NCI-H2171 (cell line): ENCODE measurements at regions not wholly inside any gene's neighbourhood (a gene's known extent, or its start where the extent isn't known, plus 50 kb on each side); places are given as distances from the start of the nearest gene placed in this dataset.
"Not testable (repeated sequence)": the region's sequence is repeated elsewhere in the genome, so short reads cannot be mapped to it uniquely, and the experiment has no call there.

Source experiments
- DNase-seq: peaks from one replicate; lab custom pipeline; 2025; lab: John Stamatoyannopoulos, UW

DNA sequence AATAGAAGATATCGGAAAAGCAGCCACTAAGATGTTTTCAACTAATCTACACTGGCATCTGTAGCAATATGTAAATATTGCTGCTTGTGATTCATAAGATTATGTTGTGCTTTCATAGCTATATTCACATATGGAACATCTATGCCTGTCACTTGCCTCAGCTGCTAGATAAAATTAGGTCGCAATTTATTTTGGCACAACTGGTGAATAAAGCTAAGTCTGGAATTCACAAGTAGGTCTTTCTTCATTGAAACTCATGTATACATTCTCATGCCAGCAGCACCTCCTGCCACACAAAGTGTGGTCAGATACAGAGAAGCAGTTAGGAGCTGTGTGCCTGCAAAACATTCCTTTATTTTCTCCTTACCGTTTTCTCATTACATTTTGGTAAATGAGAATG is 543.3 kb upstream of the CHORDC1 start:
- DNase-seq, result no peak

DNA sequence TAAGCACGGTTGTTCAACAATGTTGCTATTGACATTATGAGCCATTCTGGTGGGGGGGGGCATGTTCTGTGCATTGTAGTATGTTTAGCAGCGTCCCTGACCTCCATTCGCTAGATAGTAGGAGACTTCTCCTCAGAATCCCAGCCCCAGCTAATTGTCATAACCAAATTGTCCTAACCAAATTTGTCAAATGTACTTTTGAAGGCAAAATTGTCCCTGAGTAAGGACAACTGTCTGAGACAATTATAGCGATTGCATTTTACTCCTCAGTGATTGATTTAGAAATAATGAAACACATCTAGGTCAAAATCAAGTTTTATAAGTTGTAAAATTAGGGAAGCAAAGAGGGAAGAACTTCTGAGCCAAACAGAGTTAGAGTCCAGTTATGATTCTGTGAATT is 541.8 kb upstream of the CHORDC1 start:
- no peak for DNase-seq

DNA sequence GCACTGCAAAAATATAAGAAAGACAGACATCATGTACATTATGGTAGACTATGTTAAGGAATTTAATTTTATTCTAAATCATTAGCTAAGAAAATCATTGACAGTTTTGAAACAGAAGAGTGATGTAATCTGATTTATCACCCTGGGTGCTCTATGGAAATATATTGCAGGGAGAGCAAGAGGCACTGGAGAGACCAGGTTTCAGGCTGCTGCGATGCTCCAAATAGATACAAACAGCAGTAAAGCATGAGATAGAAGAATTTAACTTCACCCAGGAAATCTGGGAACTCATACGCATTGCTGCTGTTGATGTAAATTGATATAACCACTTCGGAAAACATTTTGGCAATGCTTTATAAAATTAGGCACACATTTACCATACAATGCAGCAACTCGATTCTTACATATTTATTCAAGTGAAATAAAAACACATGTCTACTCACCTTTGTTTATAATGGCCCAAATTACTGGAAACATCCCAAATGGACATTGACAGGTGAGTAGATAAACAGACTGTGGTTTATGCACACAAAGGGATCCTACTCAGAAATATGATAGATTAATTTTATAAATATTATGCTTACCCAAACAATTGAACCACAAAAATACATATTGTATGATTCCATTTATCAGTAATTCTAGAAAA is 535.1 kb upstream of the CHORDC1 start:
- no peak for DNase-seq

DNA sequence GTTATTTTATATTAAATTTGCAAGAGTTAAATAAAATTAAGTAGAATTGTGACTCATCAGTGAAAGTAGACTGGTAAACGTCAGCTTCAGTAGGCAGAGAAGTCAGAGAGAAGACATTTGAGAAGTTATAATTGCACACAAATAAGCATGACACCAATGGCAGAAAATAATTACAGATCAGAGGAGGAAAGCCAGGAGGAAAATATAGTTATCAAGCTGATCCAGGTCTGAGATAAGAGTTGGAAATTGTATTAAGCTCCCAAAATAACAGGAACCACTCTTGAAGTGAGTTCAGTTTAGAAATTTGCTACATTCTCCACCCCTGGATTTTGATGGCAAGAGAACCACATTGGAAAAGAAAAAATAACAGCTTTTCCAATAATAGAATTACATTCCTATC is 533.8 kb upstream of the CHORDC1 start:
- no peak for DNase-seq

DNA sequence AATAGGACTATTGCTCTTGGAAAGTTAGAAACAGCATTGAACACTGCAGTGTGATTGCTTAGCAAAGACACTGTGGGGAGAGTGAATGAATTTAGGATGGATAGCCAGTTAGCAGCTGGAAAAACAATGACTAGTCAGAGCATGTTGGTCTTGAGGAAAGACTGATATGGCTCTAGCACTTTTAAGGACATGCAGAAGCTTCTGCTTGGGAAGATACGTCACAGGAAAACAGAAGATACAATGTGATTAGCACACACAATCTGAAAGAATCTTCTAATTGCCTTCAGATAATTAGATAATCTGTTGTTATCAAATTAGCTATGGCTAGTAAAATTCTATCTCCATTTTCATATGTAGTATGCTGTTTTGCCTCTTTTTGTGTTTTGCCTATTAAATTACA is 530.7 kb upstream of the CHORDC1 start:
- DNase-seq, result no peak

DNA sequence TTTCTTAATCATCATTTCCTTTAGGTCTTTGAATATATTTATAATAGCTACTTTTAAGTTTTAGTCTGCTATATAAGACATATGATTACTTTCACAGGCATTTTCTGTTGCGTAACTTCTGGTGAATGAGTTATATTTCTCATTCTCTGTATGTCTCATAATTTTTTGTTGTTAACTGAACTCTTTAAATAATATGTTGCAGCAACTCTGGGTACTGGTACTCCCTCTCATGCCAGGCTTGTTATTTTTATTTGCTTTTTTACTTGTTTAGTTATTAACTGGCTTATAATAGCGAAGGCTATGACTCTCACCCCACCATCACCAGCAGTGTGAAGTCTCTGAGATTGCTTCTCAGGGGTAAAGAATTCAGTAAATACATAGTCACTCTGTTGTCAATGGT is 524.2 kb upstream of the CHORDC1 start:
- DNase-seq, result no peak

DNA sequence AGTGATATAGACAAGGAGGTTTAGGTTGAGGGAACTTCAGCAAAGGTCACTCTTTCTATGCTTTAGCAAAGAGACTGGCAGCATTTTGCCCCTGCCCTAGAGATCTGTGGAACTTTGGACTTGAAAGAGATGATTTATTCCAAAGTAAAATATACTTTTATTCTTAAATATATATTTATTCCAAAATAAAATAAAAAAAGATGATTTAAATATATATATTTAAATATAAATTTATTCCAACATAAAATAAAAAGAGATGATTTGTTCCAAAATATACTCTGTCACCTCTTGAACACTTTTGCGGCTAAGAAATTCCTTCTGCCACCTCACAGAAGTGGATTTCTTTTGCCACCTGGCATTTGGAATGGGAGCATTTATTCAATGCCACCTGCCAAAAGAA is 521.3 kb upstream of the CHORDC1 start:
- no peak for DNase-seq

DNA sequence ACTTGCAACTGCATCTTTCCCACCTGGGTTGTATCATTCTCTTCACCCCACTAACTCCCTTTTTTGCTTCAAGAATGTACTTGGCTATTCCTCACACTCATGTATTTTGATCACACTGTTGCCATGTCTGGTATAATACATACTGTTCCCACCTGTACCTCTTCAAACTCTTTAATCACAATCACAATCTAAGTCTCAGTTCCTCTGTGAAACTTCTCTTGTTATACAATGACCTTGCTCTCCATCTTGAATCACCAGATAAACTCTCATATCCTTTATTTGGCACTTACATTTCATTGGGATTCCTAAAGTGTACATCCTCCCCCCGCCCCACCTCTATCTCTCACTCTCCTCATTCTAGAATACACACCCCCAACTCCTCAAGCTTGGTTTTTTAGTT is 516.0 kb upstream of the CHORDC1 start:
- DNase-seq, result no peak

DNA sequence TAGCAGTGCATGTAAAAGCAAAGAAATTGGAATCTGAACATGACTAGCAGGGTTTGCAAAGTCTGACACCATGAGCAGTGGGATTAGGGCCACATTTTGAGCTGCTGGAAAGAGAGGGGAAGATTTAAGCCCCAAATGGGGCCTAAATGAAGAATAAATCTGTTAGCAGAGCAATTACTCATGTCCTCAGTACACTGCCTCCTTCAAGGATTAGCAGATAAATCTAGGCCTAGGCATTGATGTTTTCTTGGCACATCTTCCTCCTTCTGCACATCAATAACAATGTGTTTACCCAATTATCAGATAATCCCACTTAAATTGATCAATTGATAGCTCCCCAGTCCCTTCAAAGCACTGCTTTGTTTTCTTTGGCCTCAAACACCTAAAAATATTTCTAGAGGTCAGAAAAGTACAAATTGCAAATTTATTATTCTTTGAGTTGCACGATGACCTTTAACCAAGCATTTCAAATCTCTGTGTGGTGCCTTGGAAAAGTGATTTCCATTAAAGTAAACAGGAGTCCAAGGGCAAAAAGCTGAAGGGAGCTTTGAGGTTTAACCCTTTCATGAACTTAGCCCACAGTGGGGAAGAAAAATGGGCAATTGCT is 514.7 kb upstream of the CHORDC1 start:
- no peak for DNase-seq

DNA sequence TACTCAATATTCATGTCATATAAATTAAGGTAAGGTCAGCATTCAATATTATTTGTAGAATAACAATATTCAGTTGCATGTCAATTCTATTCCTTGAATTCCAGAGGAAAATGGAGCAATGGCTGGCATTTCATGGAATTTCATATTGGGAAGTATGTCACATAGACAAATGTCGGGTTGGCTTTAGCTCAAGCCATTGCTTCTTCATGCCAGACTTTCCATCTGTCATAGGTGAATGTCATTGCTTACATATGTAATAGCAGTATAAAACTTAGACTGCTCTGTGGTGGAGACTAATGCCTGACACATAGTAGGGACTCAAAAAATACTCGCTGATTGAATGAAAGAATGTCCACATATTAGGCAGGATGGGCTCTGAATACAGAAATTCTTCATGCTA is 509.6 kb upstream of the CHORDC1 start:
- no peak for DNase-seq

DNA sequence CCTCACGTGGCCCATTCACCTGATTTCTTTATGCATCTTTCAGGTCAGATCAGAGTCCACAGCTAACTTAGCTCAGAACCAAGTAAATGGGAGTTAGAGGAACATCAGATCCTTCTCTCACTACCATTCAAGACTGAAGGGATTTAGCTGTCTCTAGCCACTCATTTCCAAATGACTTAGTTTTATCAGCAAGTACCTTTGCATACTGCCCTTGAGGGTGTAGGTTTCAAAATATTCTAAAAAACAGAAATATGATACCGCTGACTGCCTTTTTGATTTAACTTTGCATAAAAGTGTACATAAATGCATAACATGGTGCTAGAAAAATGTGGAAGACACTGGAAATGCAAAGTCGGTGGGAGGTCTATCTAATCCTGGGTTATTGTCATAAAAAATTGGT is 500.6 kb upstream of the CHORDC1 start:
- DNase-seq, result no peak

DNA sequence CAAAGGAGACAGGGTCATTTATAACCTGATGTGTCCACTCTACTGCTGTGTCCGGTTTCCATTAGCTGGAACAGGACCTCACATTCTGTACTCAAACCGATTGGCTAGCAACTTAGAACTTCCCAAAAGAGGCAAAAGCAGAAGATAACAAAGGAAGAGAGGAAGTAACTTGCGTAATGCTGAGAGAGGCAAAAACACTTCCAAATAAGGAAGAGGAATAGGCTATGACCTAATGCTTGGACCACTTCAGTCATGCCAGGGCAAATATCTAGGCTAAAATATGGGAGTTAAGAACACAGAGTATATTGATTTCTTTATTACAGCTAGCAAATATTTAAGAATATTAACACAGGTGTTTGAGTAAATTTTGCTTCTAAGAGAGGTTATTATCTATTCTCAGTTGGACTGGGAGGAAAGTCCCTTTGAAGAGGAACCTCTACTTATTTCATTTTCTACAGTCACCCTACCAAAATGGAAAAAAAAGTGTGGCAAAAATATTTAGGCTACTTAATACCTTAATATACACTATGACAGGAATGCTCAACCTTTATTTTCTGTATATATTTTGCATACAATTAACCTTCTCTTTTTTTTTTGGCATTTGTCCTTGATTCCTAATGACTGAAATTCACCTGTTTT is 499.8 kb upstream of the CHORDC1 start:
- no peak for DNase-seq

DNA sequence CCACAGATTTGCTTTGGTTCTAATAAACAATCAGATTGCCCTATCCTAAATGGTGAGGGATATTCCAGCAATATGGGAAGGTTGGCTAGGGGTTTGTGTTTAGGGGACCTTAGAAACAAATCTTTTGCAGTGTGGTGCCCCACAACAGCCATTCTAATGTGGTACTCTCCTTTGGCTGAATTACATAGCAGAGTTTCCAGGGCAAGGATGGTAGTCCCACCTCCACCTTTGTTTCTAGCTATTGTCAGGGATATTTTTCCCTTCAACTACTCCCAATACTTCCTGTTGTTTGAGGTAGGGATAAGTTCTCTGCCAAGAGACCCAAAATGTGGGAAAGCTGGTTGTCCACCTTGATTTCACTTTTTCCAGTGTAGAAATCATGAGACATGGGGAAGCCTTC is 494.7 kb upstream of the CHORDC1 start:
- DNase-seq, result no peak

DNA sequence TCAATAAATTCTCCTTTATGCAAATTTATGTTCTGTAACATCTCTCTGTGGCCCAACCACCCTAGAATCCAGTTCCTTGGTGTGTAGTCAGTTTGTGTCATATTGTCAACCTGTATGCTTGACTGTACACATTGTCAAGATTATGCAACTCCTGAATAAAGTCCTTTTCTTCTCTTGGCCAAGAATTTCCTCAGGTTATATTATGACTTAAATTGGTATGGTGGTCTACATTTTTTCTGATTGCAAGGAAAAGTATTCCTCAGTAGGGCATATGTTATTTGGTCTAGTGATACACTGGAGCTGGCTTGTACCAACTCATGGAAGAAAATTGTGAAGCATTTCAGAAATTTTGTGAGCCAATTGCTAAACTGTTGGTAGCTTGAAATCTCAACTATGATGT is 482.8 kb upstream of the CHORDC1 start:
- no peak for DNase-seq

DNA sequence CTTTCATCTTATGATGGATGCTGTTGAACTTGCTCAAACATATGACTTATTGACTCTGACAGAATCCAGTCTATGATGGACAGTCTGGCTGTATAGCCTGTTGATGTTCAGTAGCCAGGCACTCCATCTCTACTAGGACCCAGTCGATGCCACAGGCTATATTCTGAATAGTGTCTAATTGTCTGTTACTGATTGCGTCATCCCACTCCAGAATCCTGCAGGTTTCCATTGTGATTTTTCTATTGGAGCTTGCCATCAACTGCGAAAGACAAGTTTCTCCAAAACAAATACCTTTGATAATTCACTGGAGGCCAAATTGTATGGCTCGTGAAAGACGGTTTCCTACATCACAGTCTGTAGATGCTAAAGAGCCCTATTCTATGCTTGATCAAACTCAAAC is 481.7 kb upstream of the CHORDC1 start:
- DNase-seq, result no peak

DNA sequence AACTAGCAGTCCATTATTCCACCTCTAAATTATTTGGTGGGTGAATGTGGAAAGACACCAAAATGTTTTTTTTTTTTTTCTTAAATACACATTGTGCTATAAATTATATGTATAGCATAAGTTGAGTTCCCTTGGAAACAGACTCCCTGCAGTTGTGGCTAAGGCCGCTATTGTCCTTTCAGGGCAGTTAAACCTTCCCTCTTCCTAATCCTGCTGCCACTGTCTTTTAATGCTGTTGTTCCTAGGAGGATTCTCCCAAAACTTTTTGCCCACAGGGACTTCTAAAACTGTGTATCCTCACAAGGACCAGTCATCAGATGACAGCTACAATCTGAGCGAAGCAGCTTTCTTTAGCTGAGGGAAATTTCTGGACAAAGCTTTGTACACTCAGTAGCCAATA is 478.9 kb upstream of the CHORDC1 start:
- no peak for DNase-seq

DNA sequence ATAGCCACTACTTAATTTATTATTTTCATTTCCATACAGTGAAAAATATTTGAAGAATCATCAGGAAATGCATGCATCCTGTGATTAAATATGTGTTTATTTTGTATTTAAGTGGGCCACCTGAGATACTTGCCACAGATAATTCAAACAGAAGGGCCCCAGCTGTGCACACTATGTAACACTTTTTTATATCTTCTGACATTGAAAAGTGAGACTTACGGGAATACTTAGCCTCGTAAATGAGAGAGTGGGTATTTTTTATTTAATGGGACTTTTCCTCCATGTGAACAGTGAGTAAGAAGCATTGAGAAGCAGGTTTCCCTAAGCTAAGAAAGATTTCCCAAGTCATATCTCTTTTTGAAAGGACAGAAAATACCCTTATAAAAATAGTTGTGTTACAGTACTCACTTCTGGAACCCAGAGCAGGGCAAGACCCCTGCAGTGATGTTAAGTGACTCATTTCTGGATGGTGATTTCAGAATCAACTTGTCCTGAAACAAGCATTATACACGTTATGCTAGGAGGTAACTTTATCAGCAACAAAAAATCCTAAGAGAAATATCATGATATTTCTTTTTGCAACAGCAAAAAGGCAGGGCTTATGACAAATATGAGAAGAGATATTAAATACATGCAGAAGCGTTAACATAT is 478.1 kb upstream of the CHORDC1 start:
- DNase-seq, result no peak

DNA sequence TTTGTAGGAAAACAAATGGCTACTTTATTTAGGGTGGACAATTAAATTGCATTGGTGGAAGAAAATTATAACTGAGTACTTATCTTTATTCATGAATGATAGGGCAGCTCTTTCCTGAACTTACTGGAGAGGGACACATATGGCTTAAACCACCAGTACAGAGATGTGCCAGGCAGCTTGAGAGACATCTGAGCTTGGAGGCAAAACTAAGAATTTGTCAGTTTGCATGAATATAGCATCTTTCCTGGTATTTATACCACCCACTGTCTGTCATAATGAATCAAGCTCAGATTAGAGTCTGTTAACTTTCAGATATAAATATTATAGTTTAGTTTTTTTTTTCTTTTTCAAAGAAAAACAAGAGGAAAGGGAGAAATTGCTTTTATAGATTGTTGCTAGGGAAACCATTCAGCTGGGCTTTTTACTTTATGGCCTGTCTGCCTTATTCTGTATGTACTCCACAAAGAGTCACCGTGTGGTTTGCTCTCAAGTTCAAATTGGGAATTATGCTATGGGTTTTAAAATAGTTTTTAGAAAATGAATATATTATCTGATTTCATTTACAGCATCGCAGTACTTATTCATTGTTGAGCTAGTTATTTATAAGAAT is 477.0 kb upstream of the CHORDC1 start:
- DNase-seq, result no peak

DNA sequence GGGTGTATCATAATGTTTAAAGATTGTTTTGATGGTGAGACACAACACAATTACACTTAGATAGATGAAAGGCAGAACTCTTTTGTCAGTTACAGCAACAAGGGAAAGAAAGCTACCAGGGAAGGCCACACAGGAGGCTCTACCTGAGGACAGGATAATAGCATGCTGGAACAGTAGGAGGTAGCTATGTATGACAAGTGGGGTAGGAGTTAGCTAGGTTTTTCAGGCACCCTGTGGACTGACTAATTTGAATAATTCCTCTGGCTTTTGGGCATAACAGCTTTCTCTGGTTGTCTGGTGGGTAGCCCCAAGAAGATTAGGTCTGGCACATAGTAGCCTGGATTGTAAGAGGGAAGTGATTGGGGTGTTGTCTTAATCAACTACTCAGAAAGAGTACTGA is 475.4 kb upstream of the CHORDC1 start:
- no peak for DNase-seq

DNA sequence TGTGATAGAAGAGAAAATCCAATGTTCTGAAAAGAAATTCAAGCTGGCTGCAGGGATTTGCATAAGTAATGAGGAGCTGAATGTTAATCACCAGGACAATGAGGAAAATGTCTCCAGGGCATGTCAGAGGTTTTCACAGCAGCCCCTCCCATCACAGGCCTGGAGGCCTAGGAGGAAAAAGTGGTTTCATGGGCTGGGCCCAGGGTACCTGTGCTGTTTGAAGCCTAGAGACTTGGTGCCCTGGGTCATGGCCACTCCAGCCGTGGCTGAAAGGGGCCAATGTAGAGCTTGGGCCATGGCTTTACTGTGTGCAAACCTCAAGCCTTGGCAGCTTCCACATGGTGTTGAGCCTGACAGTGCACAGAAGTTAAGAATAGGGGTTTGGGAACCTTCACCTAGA is 452.6 kb upstream of the CHORDC1 start:
- not testable (repeated sequence) for DNase-seq

DNA sequence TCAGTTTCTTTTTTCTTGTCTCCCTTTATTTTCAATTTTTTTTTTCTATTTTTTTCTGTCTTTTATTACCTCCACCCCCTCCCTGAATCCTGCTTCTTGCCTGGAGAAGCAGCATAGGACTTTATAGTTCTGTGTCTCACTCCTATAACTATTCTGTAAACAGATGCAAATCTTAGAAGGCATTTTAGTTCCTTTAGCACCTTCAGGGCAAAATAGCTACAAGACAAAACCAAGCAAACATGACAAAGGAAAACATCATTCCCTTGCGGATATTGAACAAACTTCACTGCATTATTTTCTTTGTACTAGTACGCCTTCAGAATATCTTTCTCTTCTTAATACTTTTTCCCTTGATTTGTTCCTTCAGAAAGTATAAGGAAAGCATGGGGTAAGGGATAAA is 446.2 kb upstream of the CHORDC1 start:
- DNase-seq, result no peak

DNA sequence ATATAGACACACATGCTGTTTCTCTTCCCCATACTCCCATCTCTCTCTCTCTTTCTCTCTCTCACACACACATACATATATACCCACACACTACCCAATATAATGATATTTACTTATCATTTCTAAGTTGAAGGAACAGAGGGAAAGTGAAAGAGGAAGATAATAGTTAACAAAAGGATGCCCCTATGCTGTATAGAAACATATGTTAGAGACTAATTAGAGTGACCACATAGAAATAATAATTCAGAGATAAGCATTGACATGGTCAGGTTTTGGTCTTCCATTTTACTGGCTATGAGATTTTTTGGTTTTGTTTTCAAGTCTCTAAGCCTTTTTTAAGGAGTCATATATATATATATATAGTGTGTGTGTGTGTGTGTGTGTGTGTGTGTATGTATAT is 445.7 kb upstream of the CHORDC1 start:
- no peak for DNase-seq

DNA sequence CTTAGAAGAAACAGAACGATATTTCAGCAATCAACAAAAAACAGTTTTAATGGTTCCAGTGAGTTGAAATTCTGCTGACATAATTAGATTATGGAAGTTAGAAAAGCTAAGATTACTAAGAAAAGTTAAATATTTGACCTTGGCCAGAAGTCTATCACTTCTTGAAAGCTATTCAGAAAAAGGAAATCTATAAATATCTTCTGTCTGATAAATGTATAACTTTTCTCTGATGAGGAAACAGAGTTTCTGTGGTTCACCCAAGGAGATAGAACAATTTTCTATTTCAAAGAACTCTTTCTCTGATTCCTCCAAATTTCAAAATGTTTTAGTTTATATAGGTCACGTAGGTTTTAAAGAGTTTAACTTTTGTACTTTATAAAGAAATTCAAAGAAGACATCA is 438.4 kb upstream of the CHORDC1 start:
- DNase-seq, result no peak
